WERI-Rb-1 (cell line): ENCODE measurements at regions not wholly inside any gene's neighbourhood (a gene's known extent, or its start where the extent isn't known, plus 50 kb on each side); places are given as distances from the start of the nearest gene placed in this dataset.

Experiments
- DNase-seq: peaks from one replicate; pipeline ENCODE4 v3.0.0-alpha.2; 2020
- H3K27ac ChIP-seq: fragments of 250-450 bp; sonication (Bioruptor Pico); 2 replicates; pipeline ENCODE4 v1.5.1; 2020; ENCODE audit warnings: mild to moderate bottlenecking, moderate library complexity
- H3K27me3 ChIP-seq: fragments of 250-450 bp; sonication (Bioruptor Pico); 2 replicates; pipeline ENCODE4 v1.5.1; 2021; ENCODE audit warnings: mild to moderate bottlenecking, low read depth, moderate library complexity; ENCODE audit not compliant: insufficient read depth, severe bottlenecking
- H3K36me3 ChIP-seq: fragments of 250-450 bp; sonication (Bioruptor Pico); 2 replicates; pipeline ENCODE4 v1.5.1; 2020; ENCODE audit warnings: mild to moderate bottlenecking, moderate library complexity
- H3K4me3 ChIP-seq: 2 replicates; pipeline ENCODE4 v1.5.1; 2011; ENCODE audit warnings: low read depth, mild to moderate bottlenecking, control low read depth, low read length
- H3K9me3 ChIP-seq: fragments of 250-450 bp; sonication (Bioruptor Pico); 2 replicates; pipeline ENCODE4 v1.5.1; 2021; ENCODE audit warnings: mild to moderate bottlenecking, moderate library complexity; ENCODE audit not compliant: severe bottlenecking
- CTCF ChIP-seq: IDR thresholded peaks from 2 replicates; pipeline ENCODE4 v1.5.1; 2011; ENCODE audit warnings: low read depth, mild to moderate bottlenecking, control low read depth, inconsistent platforms, low read length

DNA sequence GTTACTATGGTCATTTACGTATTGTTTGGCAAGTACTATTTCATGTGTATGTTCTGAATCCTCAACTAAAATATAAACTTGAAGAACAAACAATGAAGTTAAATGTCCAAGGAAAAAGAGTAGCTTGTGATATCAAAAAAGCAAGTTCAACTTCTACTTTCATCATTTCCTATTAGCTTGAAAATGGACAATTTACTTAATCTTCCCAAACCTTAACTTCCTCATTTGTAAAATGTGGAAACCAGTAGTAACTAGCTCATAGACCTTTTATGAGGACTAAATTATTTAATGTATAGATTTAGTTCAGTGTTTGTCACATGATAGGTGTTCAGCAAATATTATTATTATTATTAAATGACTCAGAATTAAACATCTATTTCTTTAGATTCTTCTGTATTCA, 276.8 kb upstream of the TET2 start:
- no peak for DNase-seq
- Histone ChIP-seq H3K27ac (no peak overlapping the region), H3K4me3 (no peak overlapping the region), H3K27me3 (no peaks in the 10 kb centered on the region), H3K36me3 (no peaks in the 10 kb centered on the region), H3K9me3 (no peaks in the 10 kb centered on the region)
- no peak for TF ChIP-seq CTCF

DNA sequence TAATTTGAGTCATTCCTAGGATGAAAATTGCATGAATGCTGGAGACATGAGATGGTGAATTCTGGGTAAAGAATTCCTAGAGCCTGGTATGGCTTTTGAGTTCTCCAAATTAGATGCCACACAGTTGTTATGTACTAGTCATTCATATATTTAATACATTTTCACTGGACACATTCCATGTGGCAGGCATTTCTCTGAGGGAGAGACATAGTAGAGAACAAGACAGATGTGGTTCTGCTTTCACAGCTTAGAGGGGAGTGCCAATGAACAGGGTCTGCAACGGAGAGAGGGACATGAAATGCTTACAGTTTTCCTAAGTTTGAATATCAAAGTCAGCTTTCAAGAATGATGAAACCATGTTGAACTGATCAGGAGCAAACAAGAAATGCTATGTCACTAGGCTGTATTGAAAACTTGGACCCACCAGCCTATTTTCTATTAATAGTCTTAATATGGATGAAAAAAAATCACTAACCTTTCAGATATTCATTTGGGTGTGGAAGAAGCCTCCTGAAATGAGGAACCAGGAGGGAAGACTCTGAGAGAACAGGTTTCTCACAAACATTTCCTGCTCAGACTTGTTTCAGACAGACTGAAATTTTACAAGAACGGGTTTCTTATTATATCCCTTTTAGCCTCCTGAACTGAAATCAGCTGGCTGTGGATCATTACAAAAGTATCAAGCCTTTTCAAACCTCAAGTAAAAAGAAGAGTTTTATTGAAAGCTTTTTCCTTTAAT, 276.0 kb upstream of the TET2 start:
- Histone ChIP-seq H3K36me3 (no peaks in the 10 kb centered on the region), H3K27ac (no peak overlapping the region), H3K9me3 (no peaks in the 10 kb centered on the region), H3K4me3 (no peak overlapping the region), H3K27me3 (no peaks in the 10 kb centered on the region)
- TF ChIP-seq CTCF: no peak
- no peak for DNase-seq

DNA sequence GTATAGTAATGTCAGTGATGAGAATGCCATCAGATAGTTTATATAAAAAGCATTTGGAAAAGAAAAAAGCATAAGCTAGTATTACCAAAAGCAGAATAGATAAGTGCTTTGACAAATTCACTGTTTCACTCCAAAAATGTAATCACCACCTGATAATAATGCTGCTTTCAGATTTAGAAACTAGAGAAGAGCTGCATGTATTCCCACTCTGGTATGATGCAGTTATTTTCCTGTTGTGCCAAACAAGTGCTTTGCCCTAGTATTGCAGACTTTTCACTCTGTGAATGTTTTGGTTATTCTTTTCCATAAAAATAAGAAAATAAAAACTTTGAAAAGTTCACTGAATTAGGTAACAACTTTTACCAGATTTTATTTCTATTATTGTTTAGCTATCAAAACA, 267.7 kb upstream of the TET2 start:
- Histone ChIP-seq H3K27ac (no peak overlapping the region), H3K36me3 (no peaks in the 10 kb centered on the region), H3K27me3 (no peaks in the 10 kb centered on the region), H3K4me3 (no peak overlapping the region), H3K9me3 (no peaks in the 10 kb centered on the region)
- no peak for DNase-seq
- no peak for TF ChIP-seq CTCF

- TF ChIP-seq CTCF: no peak
- H3K4me3 ChIP-seq: no peak overlapping the region
- H3K36me3 ChIP-seq: no peaks in the 10 kb centered on the region
- DNase-seq: no peak
- no peaks in the 10 kb centered on the region for H3K27me3 ChIP-seq
- no peaks in the 10 kb centered on the region for H3K9me3 ChIP-seq
- no peak overlapping the region for H3K27ac ChIP-seq
Measured at GRCh38 chr4:104879367-104879766, 267.3 kb upstream of the TET2 start.

DNA sequence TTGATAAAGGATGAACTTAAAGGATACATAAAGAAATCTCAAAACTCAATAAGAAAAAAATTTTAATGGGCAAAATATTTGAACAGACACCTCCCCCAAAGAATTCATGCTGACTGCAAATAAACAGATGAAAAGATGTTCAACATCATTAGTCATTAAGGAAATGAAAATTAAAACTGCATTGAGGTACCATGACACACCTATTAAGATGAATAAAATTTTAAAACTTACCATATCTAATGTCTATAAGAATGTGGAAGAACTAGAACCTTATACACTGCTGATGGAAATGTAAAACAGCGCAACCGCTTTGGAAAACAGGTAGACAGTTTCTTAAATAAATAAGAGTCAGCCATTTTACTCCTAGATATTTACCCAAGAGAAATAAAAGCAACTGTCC, 266.8 kb upstream of the TET2 start:
- TF ChIP-seq CTCF: no peak
- H3K36me3 ChIP-seq: no peaks in the 10 kb centered on the region
- no peak overlapping the region for H3K4me3 ChIP-seq
- no peak for DNase-seq
- no peaks in the 10 kb centered on the region for H3K9me3 ChIP-seq
- H3K27ac ChIP-seq: no peak overlapping the region
- no peaks in the 10 kb centered on the region for H3K27me3 ChIP-seq
